Prostate gland (tissue), 2 donors: ENCODE measurements at regions not wholly inside any gene's neighbourhood (a gene's known extent, or its start where the extent isn't known, plus 50 kb on each side); places are given as distances from the start of the nearest gene placed in this dataset.

ENCODE experiments used
- DNase-seq: peaks from one replicate; pipeline ENCODE4 v3.0.0-alpha.2; 2019; ENCODE audit warnings: low spot score
- H3K27ac ChIP-seq, 2 donors: fragments of 200-600 bp; sonication (generic); 2 replicates each; pipeline ENCODE4 v1.5.1; 2017 to 2019
- H3K27me3 ChIP-seq: fragments of 200-600 bp; sonication (generic); replicated peaks from 2 replicates; pipeline ENCODE4 v1.5.1; 2019; ENCODE audit not compliant: insufficient read depth
- H3K36me3 ChIP-seq, 2 donors: fragments of 200-600 bp; sonication (generic); 1 replicate in 1 of 2; 2 replicates in 1 of 2; pipeline versions ENCODE4 v1.5.1 to v1.8.1; 2017 to 2019
- H3K4me1 ChIP-seq: fragments of 200-600 bp; sonication (generic); replicated peaks from 2 replicates; pipeline ENCODE4 v1.5.1; 2019
- H3K4me3 ChIP-seq, 2 donors: fragments of 200-600 bp; sonication (generic); 2 replicates each; pipeline ENCODE4 v1.5.1; 2017 to 2019
- H3K9me3 ChIP-seq: fragments of 200-600 bp; sonication (generic); 2 replicates; pipeline ENCODE4 v1.5.1; 2017
- POLR2A ChIP-seq: fragments of 450-650 bp; IDR thresholded peaks from one replicate; pipeline ENCODE4 v1.6.1; 2016; ENCODE audit warnings: antibody characterized with exemption, mild to moderate bottlenecking
- POLR2AphosphoS5 ChIP-seq: sonication (generic); formaldehyde crosslinking; IDR thresholded peaks from one replicate; pipeline ENCODE4 v1.6.1; 2017; ENCODE audit warnings: antibody characterized with exemption
- WGBS: methylation state at CpG from one replicate; pipeline ENCODE4 v1.1.5; 2018; 5-methylcytosine and 5-hydroxymethylcytosine counted together
- intact Hi-C: fragments of 100-400 bp; cut with DNase I; formaldehyde crosslinking; loops from one replicate; pipeline ENCODE4 v1.14.2; 2022
- TF ChIP-seq, protein P1 (sequence below), 4 experiments: fragments of 200-600 bp in 2 of 4; fragments of 450-650 bp in 2 of 4; sonication (generic) in 2 of 4; IDR thresholded peaks; 1 replicate in 3 of 4; 2 replicates in 1 of 4; pipeline ENCODE4 v1.5.1; 2016 to 2019; ENCODE audit warnings: antibody characterized with exemption in 4 of 4, mild to moderate bottlenecking in 2 of 4, moderate library complexity in 2 of 4

DNA sequence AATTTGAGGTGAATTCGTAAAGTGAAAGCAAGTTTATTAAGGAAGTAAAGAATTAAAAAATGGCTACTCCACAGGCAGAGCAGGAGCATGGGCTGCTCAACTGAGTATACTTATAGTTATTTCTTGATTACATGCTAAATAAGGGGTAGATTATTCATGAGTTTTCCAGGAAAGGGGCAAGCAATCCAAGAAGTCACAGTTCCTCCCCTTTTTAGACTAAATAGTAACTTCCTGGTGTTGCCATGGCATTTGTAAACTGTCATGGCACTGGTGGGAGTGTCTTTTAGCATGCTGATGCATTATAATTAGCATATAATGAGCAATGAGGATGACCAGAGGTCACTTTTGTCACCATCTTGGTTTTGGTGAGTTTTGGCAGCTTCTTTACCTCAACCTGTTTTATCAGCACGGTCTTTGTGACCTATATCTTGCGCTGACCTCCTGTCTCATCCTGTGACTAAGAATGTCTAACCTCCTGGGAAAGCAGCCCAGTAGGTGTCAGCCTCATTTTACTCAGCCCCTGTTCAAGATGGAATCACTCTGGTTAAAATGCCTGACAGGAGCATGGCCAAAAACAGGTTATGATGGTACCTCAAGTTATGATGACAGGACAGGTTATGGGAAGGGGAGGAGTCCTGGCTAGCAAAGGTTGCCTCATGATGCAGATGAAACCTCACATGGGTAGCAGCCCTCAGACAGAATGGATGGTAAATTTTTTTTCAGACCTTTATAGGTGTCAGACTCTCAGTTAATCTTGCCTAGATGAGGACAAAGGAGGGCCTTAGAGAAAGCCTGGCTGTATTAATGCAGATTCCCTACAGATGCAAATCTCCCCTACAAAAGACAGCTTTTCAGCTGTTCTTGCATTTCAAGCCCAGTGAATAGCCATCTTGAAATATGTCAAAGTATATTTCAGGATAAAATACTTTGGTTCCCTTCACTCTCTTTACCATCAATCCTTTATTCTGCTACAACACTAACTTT, 49.7 kb downstream of the SIPA1L2 start:
- 95% methylated on average over 3 of the region's 3 CpGs for WGBS
- intact Hi-C loops: no loop called here
- no peak overlapping the region for H3K27ac ChIP-seq

DNA sequence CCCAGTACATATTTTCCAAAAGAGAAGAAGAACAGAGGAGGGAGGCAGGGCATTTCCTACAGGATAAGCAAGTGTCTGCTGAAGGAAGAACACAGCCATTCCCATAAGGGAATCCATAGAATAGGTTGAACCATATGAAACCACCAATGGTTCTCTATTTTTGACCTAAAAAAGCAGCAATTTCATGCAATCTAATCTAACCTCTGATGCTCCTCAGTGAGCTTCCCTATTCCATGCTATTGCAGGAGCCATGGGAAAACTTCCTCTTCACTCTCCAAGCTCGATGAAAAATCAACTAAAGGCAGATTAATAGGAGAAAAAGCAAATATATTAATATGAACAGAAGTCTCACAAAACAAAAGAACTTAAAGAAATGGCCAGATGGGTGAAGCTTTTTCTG, 50.5 kb downstream of the SIPA1L2 start:
- no peaks in the 10 kb centered on the region for H3K9me3 ChIP-seq
- intact Hi-C loops: no loop called here
- H3K36me3 ChIP-seq: no peaks in the 10 kb centered on the region
- WGBS: 29% methylated on average over 1 of the region's 1 CpG
- no peaks in the 10 kb centered on the region for H3K4me1 ChIP-seq
- H3K4me3 ChIP-seq: no peak overlapping the region
- no peak for DNase-seq
- TF ChIP-seq, protein P1, sequence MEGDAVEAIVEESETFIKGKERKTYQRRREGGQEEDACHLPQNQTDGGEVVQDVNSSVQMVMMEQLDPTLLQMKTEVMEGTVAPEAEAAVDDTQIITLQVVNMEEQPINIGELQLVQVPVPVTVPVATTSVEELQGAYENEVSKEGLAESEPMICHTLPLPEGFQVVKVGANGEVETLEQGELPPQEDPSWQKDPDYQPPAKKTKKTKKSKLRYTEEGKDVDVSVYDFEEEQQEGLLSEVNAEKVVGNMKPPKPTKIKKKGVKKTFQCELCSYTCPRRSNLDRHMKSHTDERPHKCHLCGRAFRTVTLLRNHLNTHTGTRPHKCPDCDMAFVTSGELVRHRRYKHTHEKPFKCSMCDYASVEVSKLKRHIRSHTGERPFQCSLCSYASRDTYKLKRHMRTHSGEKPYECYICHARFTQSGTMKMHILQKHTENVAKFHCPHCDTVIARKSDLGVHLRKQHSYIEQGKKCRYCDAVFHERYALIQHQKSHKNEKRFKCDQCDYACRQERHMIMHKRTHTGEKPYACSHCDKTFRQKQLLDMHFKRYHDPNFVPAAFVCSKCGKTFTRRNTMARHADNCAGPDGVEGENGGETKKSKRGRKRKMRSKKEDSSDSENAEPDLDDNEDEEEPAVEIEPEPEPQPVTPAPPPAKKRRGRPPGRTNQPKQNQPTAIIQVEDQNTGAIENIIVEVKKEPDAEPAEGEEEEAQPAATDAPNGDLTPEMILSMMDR (IDR thresholded peaks at IDR 0.05): no peak
- no peak for TF ChIP-seq POLR2AphosphoS5
- no peak overlapping the region for H3K27ac ChIP-seq
- no peaks in the 10 kb centered on the region for H3K27me3 ChIP-seq

More for the DNA sequence above, 49.7 kb downstream of the SIPA1L2 start:
- Histone ChIP-seq H3K36me3 (no peaks in the 10 kb centered on the region), H3K27me3 (no peaks in the 10 kb centered on the region), H3K4me1 (no peaks in the 10 kb centered on the region), H3K4me3 (no peak overlapping the region), H3K9me3 (no peaks in the 10 kb centered on the region)
- no peak for DNase-seq
- TF ChIP-seq, protein P1 (IDR thresholded peaks at IDR 0.05): no peak
- no peak for TF ChIP-seq POLR2AphosphoS5
- no peak for TF ChIP-seq POLR2A

DNA sequence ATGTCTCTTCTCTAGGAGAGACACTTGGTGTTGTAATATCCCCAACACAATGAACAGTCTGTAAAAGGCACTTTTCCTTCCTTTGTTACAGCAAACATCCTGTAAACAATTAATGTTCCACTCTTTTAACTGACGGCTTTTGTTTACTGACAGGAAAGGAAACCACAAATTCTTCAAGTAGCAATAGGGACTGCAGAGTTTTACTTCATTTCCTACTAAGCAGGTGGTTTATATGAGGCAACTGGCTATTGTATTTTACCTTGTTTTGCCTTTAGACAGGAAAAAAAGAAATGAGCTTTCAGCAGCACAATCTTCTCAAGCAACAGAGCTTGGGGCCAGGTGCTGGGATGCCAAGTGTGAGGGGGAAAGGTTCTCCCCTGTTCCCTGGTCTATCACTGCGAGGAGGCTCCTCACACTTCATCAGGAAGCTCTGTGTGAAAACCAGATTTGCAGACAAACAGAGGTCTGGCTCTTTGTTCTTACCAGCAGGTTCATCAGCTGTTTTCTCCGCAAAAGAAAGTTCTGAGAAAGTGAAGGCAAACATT, 51.2 kb downstream of the SIPA1L2 start:
- intact Hi-C loops: no loop called here
- Histone ChIP-seq H3K27me3 (no peaks in the 10 kb centered on the region), H3K36me3 (no peaks in the 10 kb centered on the region), H3K4me1 (no peaks in the 10 kb centered on the region), H3K9me3 (no peaks in the 10 kb centered on the region), H3K27ac (no peak overlapping the region), H3K4me3 (no peak overlapping the region)
- 52% methylated on average over 3 of the region's 3 CpGs for WGBS
- no peak for DNase-seq
- TF ChIP-seq POLR2AphosphoS5 (peak; percentile 29), POLR2A (no peak)

DNA sequence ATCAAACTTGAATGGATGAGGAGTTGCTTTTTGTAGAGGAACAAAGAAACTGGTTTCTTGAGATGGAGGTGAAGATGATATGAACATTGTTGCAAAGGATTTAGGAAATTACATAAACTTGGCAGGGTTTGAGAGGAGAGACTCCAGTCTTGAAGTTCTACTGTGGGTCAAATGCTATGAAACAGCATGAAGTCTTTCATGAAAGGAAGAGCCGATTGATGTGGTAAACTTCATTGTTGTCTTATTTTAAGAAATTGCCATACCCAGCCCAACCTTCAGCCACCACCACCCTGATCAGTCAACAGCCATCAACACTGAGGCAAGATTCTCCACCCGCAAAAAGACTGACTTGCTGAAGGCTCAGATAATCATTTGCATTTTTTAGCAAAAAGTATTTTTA, 52.2 kb downstream of the SIPA1L2 start:
- Histone ChIP-seq H3K4me1 (no peaks in the 10 kb centered on the region), H3K27me3 (no peaks in the 10 kb centered on the region), H3K9me3 (no peaks in the 10 kb centered on the region), H3K4me3 (no peak overlapping the region), H3K27ac (no peak overlapping the region), H3K36me3 (no peaks in the 10 kb centered on the region)
- intact Hi-C loops: no loop called here
- DNase-seq: no peak
- TF ChIP-seq POLR2AphosphoS5 (no peak), POLR2A (no peak)
- TF ChIP-seq, protein P1 (IDR thresholded peaks at IDR 0.05): no peak
- 80% methylated on average over 2 of the region's 2 CpGs for WGBS

DNA sequence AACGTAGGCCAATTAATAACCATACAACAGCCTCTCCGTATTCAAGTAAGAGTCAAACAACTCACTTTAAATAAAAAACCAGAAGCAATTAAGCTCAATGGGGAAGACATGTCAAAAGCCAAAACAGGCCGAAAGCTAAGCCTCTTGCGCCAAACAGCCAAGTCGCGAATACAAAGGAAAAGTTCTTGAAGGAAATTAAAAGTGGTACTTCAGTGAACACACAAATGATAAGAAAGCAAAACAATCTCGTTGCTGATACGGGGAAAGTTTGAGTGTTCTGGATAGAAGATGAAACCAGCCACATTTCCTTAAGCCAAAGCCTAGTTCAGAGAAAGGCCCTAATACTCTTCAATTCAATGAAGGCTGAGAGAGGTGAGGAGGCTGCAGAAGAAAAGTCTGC, 53.4 kb downstream of the SIPA1L2 start:
- H3K27ac ChIP-seq: no peak overlapping the region
- WGBS: 97% methylated on average over 8 of the region's 8 CpGs
- TF ChIP-seq POLR2A (no peak), POLR2AphosphoS5 (no peak)
- TF ChIP-seq, protein P1 (IDR thresholded peaks at IDR 0.05): no peak
- intact Hi-C loops: no loop called here
- no peak for DNase-seq
- no peaks in the 10 kb centered on the region for H3K27me3 ChIP-seq
- H3K36me3 ChIP-seq: no peaks in the 10 kb centered on the region
- no peak overlapping the region for H3K4me3 ChIP-seq
- no peaks in the 10 kb centered on the region for H3K4me1 ChIP-seq
- H3K9me3 ChIP-seq: no peaks in the 10 kb centered on the region
